Hepatocyte (in vitro differentiated cells): ENCODE measurements at regions not wholly inside any gene's neighbourhood (a gene's known extent, or its start where the extent isn't known, plus 50 kb on each side); places are given as distances from the start of the nearest gene placed in this dataset.
A peak's percentile ranks its signal among the peaks of the same experiment; 100 is the strongest.

Source experiments
- DNase-seq: peaks from one replicate; pipeline ENCODE4 v3.0.0-alpha.2; 2016; ENCODE audit warnings: low spot score
- H2AFZ ChIP-seq: fragments of 200-600 bp; sonication (generic); 2 replicates; pipeline ENCODE4 v1.6.0; 2016; ENCODE audit warnings: antibody characterized with exemption, mild to moderate bottlenecking
- H3K27ac ChIP-seq: fragments of 200-600 bp; sonication (generic); 2 replicates; pipeline ENCODE4 v1.5.1; 2016; ENCODE audit warnings: mild to moderate bottlenecking
- H3K27me3 ChIP-seq: fragments of 200-600 bp; sonication (generic); 2 replicates; pipeline ENCODE4 v1.6.1; 2016
- H3K36me3 ChIP-seq: fragments of 200-600 bp; sonication (generic); replicated peaks from 2 replicates; pipeline ENCODE4 v1.5.1; 2016; ENCODE audit warnings: low read depth; ENCODE audit not compliant: insufficient read depth
- H3K4me1 ChIP-seq: fragments of 200-600 bp; sonication (generic); 2 replicates; pipeline ENCODE4 v1.5.1; 2016; ENCODE audit warnings: mild to moderate bottlenecking, moderate library complexity; ENCODE audit not compliant: insufficient read depth
- H3K4me2 ChIP-seq: fragments of 200-600 bp; sonication (generic); 2 replicates; pipeline ENCODE4 v1.6.0; 2016
- H3K4me3 ChIP-seq: fragments of 200-600 bp; sonication (generic); 2 replicates; pipeline ENCODE4 v1.5.1; 2016; ENCODE audit warnings: mild to moderate bottlenecking
- H3K79me2 ChIP-seq: fragments of 200-600 bp; sonication (generic); 2 replicates; pipeline ENCODE4 v1.6.0; 2017; ENCODE audit warnings: mild to moderate bottlenecking
- H3K9me2 ChIP-seq: fragments of 200-600 bp; sonication (generic); replicated peaks from 2 replicates; pipeline ENCODE4 v1.6.0; 2017; ENCODE audit warnings: mild to moderate bottlenecking; ENCODE audit not compliant: insufficient read depth
- H3K9me3 ChIP-seq: fragments of 200-600 bp; sonication (generic); 2 replicates; pipeline ENCODE4 v1.5.1; 2016; ENCODE audit warnings: low read depth, mild to moderate bottlenecking
- H4K20me1 ChIP-seq: fragments of 200-600 bp; sonication (generic); 2 replicates; pipeline ENCODE4 v1.6.0; 2016; ENCODE audit warnings: mild to moderate bottlenecking; ENCODE audit not compliant: insufficient read depth, poor library complexity, severe bottlenecking
- CTCF ChIP-seq: fragments of 200-600 bp; sonication (generic); IDR thresholded peaks from 2 replicates; pipeline ENCODE4 v1.5.1; 2016; ENCODE audit warnings: antibody characterized with exemption, mild to moderate bottlenecking; ENCODE audit not compliant: poor library complexity
- EZH2 ChIP-seq: fragments of 200-600 bp; sonication (generic); IDR thresholded peaks from 2 replicates; pipeline ENCODE4 v1.6.1; 2016; ENCODE audit warnings: antibody characterized with exemption, mild to moderate bottlenecking, borderline replicate concordance
- EZH2phosphoT487 ChIP-seq: fragments of 200-600 bp; sonication (generic); IDR thresholded peaks from one replicate; pipeline ENCODE4 v1.6.1; 2018; ENCODE audit warnings: antibody characterized with exemption, mild to moderate bottlenecking, low read depth, moderate library complexity; ENCODE audit not compliant: unreplicated experiment, severe bottlenecking
- WGBS: methylation state at CpG from one replicate; pipeline ENCODE4 v1.1.6; 2016; ENCODE audit warnings: low lambda C conversion rate; ENCODE audit errors: missing lambda C conversion rate; 5-methylcytosine and 5-hydroxymethylcytosine counted together

DNA sequence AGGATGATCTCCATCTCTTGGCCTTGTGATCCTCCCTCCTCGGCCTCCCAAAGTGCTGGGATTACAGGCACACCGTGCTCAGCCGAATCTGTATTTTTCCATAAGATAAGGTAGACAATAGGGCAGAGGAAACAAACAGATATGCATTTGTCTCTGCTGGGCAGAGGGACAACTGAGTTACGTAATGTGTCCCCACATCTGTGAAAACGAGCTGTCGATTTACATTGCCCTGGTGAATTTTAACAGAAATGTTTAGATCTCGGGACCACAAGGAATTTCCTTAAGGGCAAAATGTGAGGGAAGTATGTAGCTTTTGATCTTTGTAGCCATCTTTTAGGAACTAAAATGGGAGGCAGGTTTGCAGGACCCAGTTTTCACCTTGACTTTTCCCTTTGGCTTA is 189.7 kb downstream of the TRIML1 start:
- no peaks in the 10 kb centered on the region for H4K20me1 ChIP-seq
- H3K4me2 ChIP-seq = no peak overlapping the region
- DNase-seq = no peak
- H3K27me3 ChIP-seq = no peaks in the 10 kb centered on the region
- no peaks in the 10 kb centered on the region for H3K9me2 ChIP-seq
- no peaks in the 10 kb centered on the region for H3K36me3 ChIP-seq
- TF ChIP-seq CTCF = no peak
- TF ChIP-seq EZH2 = no peak
- TF ChIP-seq EZH2phosphoT487 = no peak
- H3K4me3 ChIP-seq = no peak overlapping the region
- H3K27ac ChIP-seq = peak overlapping the region; percentile 52
- H2AFZ ChIP-seq = no peak overlapping the region
- WGBS = 38% methylated on average over 7 of the region's 7 CpGs
- peaks cover 11% of the 10 kb centered on the region for H3K4me1 ChIP-seq
- no peaks in the 10 kb centered on the region for H3K9me3 ChIP-seq
- no peaks in the 10 kb centered on the region for H3K79me2 ChIP-seq

DNA sequence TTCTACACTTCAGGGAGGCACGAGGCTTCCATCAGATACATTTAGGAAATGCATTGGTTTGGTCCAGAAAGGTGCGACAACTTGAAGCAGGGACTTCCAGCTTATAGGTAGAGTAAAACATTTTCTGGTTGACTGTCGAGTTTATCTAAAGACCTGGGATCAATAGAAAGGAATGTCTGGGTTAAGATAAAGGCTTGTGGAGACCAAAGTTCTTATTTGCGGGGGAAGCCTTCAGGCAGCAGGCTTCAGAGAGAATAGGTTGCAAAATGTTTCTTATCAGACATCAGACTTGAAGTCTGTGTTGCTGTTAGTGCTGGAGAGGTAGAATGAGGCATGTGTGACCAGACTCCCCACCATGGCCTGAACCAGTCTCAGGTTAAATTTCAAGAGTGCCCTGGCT is 190.3 kb downstream of the TRIML1 start:
- Histone ChIP-seq H2AFZ (no peak overlapping the region), H3K4me3 (no peak overlapping the region), H3K9me3 (no peaks in the 10 kb centered on the region), H3K27me3 (no peaks in the 10 kb centered on the region), H3K27ac (peak overlapping the region; percentile 52), H3K36me3 (no peaks in the 10 kb centered on the region), H3K9me2 (no peaks in the 10 kb centered on the region), H3K4me2 (no peak overlapping the region), H4K20me1 (no peaks in the 10 kb centered on the region), H3K4me1 (peaks cover 11% of the 10 kb centered on the region), H3K79me2 (no peaks in the 10 kb centered on the region)
- TF ChIP-seq CTCF (no peak), EZH2phosphoT487 (no peak), EZH2 (no peak)
- peak; percentile 11 for DNase-seq
- WGBS = 22% methylated on average over 4 of the region's 4 CpGs

GRCh38 chr4:188332265-188332664 is 193.0 kb downstream of the TRIML1 start:
- no peak overlapping the region for H3K4me3 ChIP-seq
- TF ChIP-seq EZH2 = no peak
- no peak for TF ChIP-seq CTCF
- TF ChIP-seq EZH2phosphoT487 = no peak
- H3K4me1 ChIP-seq = peaks cover 11% of the 10 kb centered on the region
- no peak overlapping the region for H3K4me2 ChIP-seq
- H4K20me1 ChIP-seq = no peaks in the 10 kb centered on the region
- no peak for DNase-seq
- no peak overlapping the region for H3K27ac ChIP-seq
- no peaks in the 10 kb centered on the region for H3K36me3 ChIP-seq
- WGBS = 90% methylated on average over 2 of the region's 2 CpGs
- H3K79me2 ChIP-seq = no peaks in the 10 kb centered on the region
- H3K9me3 ChIP-seq = no peaks in the 10 kb centered on the region
- H3K9me2 ChIP-seq = no peaks in the 10 kb centered on the region
- no peaks in the 10 kb centered on the region for H3K27me3 ChIP-seq
- H2AFZ ChIP-seq = no peak overlapping the region

DNA sequence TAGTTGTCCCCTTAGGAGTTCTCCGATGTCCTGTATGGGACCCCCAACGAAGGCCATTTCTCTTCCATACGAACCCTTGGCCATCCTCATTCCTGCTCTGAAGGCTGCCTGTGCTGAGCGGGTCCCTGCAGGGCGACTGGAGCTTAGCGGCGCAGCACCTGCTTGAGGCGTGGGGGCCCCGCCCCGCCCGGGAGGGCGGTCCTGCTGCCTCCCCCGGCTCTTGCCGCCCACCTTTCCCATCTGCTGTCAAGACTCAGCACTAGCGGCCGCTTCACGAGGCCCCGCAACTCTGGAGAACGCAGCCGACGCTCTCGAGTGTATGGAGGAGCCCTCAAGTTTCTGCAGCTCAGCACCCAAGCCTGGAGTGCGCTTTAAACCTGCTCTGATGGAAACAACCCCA is 197.7 kb downstream of the TRIML1 start:
- TF ChIP-seq CTCF (no peak), EZH2 (no peak), EZH2phosphoT487 (no peak)
- H3K27me3 ChIP-seq = no peaks in the 10 kb centered on the region
- no peak for DNase-seq
- no peaks in the 10 kb centered on the region for H3K9me3 ChIP-seq
- WGBS = 99% methylated on average over 21 of the region's 23 CpGs
- no peaks in the 10 kb centered on the region for H3K36me3 ChIP-seq
- H3K4me2 ChIP-seq = no peak overlapping the region
- peaks cover 4% of the 10 kb centered on the region for H3K4me1 ChIP-seq
- H4K20me1 ChIP-seq = no peaks in the 10 kb centered on the region
- H3K27ac ChIP-seq = no peak overlapping the region
- no peak overlapping the region for H3K4me3 ChIP-seq
- no peaks in the 10 kb centered on the region for H3K9me2 ChIP-seq
- H2AFZ ChIP-seq = no peak overlapping the region
- H3K79me2 ChIP-seq = no peaks in the 10 kb centered on the region
